NCI-H1105 (cell line): ENCODE measurements at regions not wholly inside any gene's neighbourhood (a gene's known extent, or its start where the extent isn't known, plus 50 kb on each side); places are given as distances from the start of the nearest gene placed in this dataset.
"Not testable (repeated sequence)": the region's sequence is repeated elsewhere in the genome, so short reads cannot be mapped to it uniquely, and the experiment has no call there.

ENCODE experiments used
- DNase-seq: peaks from one replicate; lab custom pipeline; 2025; lab: John Stamatoyannopoulos, UW

- no peak for DNase-seq
These were observed 114.1 kb downstream of the C9orf152 start for GRCh38 chr9:110093871-110094270.

GRCh38 chr9:110095161-110095595, 112.8 kb downstream of the C9orf152 start:
- no peak for DNase-seq

GRCh38 chr9:110095776-110096175, 112.2 kb downstream of the C9orf152 start:
- DNase-seq: no peak

- DNase-seq: not testable (repeated sequence)
These were observed 111.3 kb downstream of the C9orf152 start for GRCh38 chr9:110096674-110097073.

GRCh38 chr9:110099236-110100095, 108.5 kb downstream of the C9orf152 start:
- DNase-seq: peak; percentile 1

- no peak for DNase-seq
These were observed 106.3 kb downstream of the C9orf152 start for GRCh38 chr9:110101531-110102161.

- no peak for DNase-seq
These were observed 104.7 kb downstream of the C9orf152 start for GRCh38 chr9:110103257-110103656.

- no peak for DNase-seq
These were observed 103.6 kb downstream of the C9orf152 start for GRCh38 chr9:110104261-110104809.

GRCh38 chr9:110105107-110105506, 102.9 kb downstream of the C9orf152 start:
- no peak for DNase-seq

GRCh38 chr9:110106661-110107060, 101.3 kb downstream of the C9orf152 start:
- DNase-seq: no peak

- DNase-seq: no peak
These were observed 98.4 kb downstream of the C9orf152 start for GRCh38 chr9:110109333-110110092.

GRCh38 chr9:110110154-110110553, 97.8 kb downstream of the C9orf152 start:
- no peak for DNase-seq

- DNase-seq: no peak
These were observed 96.1 kb downstream of the C9orf152 start for GRCh38 chr9:110111868-110112267.

- DNase-seq: no peak
These were observed 95.2 kb downstream of the C9orf152 start for GRCh38 chr9:110112792-110113191.

- DNase-seq: no peak
These were observed 93.7 kb downstream of the C9orf152 start for GRCh38 chr9:110114086-110114858.

- DNase-seq: no peak
These were observed 93.1 kb downstream of the C9orf152 start for GRCh38 chr9:110114859-110115201.

- DNase-seq: no peak
These were observed 92.6 kb downstream of the C9orf152 start for GRCh38 chr9:110115341-110115820.

GRCh38 chr9:110115826-110116542, 92.0 kb downstream of the C9orf152 start:
- no peak for DNase-seq

- DNase-seq: no peak
These were observed 91.4 kb downstream of the C9orf152 start for GRCh38 chr9:110116543-110116885.

- no peak for DNase-seq
These were observed 86.8 kb downstream of the C9orf152 start for GRCh38 chr9:110121170-110121569.
